ENCODE measurements at regions not wholly inside any gene's neighbourhood (a gene's known extent, or its start where the extent isn't known, plus 50 kb on each side); places are given as distances from the start of the nearest gene placed in this dataset.

DNA sequence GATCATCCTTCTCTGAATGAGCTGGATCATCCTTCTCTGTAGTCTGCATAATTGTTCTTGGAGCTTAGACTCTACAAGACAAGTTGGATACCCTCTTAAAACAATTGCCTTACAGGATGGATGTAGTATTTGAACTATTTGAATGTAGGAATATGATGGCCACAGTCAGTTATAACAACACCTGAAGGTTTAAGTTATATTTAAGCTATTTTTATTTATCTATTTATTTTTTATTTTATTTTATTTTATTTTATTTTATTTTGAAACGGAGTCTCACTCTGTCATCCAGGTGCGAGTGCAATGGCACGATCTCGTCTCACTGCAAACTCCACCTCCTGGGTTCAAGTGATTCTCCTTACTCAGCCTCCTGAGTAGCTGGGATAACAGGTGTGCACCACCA is 149.9 kb upstream of the SLIT2 start:
- no peak for TF ChIP-seq POLR2A (IDR thresholded peaks at IDR 0.05)
- TF ChIP-seq, protein P1, sequence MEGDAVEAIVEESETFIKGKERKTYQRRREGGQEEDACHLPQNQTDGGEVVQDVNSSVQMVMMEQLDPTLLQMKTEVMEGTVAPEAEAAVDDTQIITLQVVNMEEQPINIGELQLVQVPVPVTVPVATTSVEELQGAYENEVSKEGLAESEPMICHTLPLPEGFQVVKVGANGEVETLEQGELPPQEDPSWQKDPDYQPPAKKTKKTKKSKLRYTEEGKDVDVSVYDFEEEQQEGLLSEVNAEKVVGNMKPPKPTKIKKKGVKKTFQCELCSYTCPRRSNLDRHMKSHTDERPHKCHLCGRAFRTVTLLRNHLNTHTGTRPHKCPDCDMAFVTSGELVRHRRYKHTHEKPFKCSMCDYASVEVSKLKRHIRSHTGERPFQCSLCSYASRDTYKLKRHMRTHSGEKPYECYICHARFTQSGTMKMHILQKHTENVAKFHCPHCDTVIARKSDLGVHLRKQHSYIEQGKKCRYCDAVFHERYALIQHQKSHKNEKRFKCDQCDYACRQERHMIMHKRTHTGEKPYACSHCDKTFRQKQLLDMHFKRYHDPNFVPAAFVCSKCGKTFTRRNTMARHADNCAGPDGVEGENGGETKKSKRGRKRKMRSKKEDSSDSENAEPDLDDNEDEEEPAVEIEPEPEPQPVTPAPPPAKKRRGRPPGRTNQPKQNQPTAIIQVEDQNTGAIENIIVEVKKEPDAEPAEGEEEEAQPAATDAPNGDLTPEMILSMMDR (IDR thresholded peaks at IDR 0.05), result no peak

All from testis (tissue), 2 donors.